ENCODE measurements at regions not wholly inside any gene's neighbourhood (a gene's known extent, or its start where the extent isn't known, plus 50 kb on each side); places are given as distances from the start of the nearest gene placed in this dataset.

DNA sequence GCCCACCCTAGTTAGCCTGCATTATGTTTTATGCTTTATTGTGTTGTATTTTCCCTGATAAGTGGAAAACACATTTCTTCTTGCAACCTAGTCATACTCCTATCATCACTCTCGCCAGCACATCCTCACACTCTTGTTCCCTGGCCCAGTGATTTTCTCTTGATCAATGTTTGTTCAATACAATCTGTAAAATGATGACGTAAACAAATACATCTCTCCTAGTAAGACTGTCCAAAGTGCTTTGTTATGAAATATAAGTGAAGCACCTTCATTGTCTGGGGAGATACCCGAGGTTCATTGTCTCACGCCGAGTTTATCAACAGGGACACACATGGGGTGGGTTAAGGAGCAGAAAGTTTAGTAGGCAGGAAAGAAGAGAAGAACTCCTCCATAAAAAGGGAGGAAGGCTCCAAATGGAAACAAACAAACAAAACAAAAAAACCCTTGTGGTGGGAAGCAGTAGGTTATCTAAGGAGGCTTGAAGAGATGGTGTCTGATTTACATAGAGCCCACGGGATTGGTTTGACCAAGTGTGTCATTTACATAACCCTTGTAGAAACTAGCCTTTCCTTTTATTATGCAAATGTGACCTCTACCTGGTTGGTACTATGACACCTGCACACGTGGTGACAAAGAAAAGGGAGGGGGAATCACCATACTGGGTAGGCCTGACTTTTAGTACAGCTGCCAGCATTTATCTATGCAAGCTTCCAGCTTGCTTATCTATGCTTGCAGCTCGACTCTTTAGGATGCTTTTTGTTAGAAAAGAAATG lies 1317.9 kb upstream of the SPRY2 start:
- TF ChIP-seq, protein P1, sequence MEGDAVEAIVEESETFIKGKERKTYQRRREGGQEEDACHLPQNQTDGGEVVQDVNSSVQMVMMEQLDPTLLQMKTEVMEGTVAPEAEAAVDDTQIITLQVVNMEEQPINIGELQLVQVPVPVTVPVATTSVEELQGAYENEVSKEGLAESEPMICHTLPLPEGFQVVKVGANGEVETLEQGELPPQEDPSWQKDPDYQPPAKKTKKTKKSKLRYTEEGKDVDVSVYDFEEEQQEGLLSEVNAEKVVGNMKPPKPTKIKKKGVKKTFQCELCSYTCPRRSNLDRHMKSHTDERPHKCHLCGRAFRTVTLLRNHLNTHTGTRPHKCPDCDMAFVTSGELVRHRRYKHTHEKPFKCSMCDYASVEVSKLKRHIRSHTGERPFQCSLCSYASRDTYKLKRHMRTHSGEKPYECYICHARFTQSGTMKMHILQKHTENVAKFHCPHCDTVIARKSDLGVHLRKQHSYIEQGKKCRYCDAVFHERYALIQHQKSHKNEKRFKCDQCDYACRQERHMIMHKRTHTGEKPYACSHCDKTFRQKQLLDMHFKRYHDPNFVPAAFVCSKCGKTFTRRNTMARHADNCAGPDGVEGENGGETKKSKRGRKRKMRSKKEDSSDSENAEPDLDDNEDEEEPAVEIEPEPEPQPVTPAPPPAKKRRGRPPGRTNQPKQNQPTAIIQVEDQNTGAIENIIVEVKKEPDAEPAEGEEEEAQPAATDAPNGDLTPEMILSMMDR (IDR thresholded peaks at IDR 0.05; ENCODE audit: extremely low read depth in 1 of 2, insufficient read depth in 1 of 2, low read depth in 1 of 2, low read length in 2 of 2) = no peak
- no peak for TF ChIP-seq POLR2A (IDR thresholded peaks at IDR 0.05; ENCODE audit: low read depth, low read length)
- TF ChIP-seq EZH2 (IDR thresholded peaks at IDR 0.05; ENCODE audit: borderline replicate concordance, low read depth, low read length, severe bottlenecking) = no peak
- TF ChIP-seq POLR2AphosphoS5 (IDR thresholded peaks at IDR 0.05; ENCODE audit: insufficient read depth, low read depth, low read length) = no peak
- TF ChIP-seq, protein P2, sequence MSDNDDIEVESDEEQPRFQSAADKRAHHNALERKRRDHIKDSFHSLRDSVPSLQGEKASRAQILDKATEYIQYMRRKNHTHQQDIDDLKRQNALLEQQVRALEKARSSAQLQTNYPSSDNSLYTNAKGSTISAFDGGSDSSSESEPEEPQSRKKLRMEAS (IDR thresholded peaks at IDR 0.05; ENCODE audit: insufficient read depth, insufficient read length) = no peak
- no peak for TF ChIP-seq MYC (IDR thresholded peaks at IDR 0.05; ENCODE audit: low read depth, low read length)
- no peak for TF ChIP-seq JUN (IDR thresholded peaks at IDR 0.05; ENCODE audit: borderline replicate concordance, insufficient read depth, insufficient read length, low read depth)
- no peak for TF ChIP-seq FOS (IDR thresholded peaks at IDR 0.05; ENCODE audit: borderline replicate concordance, insufficient read depth, low read length)

Data from endothelial cell of umbilical vein (primary cell).